ENCODE measurements at regions not wholly inside any gene's neighbourhood (a gene's known extent, or its start where the extent isn't known, plus 50 kb on each side); places are given as distances from the start of the nearest gene placed in this dataset.
"Not testable (repeated sequence)": the region's sequence is repeated elsewhere in the genome, so short reads cannot be mapped to it uniquely, and the experiment has no call there.

- DNase-seq: no peak
Observed at GRCh38 chr7:121521711-121522400, 125.7 kb upstream of the FAM3C start.

- no peak for DNase-seq
Observed at GRCh38 chr7:121520911-121521310, 124.8 kb upstream of the FAM3C start.

GRCh38 chr7:121519548-121520521 is 123.7 kb upstream of the FAM3C start:
- DNase-seq: no peak

- DNase-seq: no peak
Observed at GRCh38 chr7:121517591-121517990, 121.5 kb upstream of the FAM3C start.

GRCh38 chr7:121516821-121517220 is 120.7 kb upstream of the FAM3C start:
- no peak for DNase-seq

- DNase-seq: no peak
Observed at GRCh38 chr7:121515630-121516401, 119.7 kb upstream of the FAM3C start.

GRCh38 chr7:121515229-121515628 is 119.1 kb upstream of the FAM3C start:
- no peak for DNase-seq

GRCh38 chr7:121513105-121513504 is 117.0 kb upstream of the FAM3C start:
- no peak for DNase-seq

GRCh38 chr7:121510858-121511482 is 114.9 kb upstream of the FAM3C start:
- no peak for DNase-seq

- DNase-seq: no peak
Observed at GRCh38 chr7:121510302-121510701, 114.2 kb upstream of the FAM3C start.

GRCh38 chr7:121505540-121506182 is 109.6 kb upstream of the FAM3C start:
- no peak for DNase-seq

- no peak for DNase-seq
Observed at GRCh38 chr7:121505021-121505420, 108.9 kb upstream of the FAM3C start.

GRCh38 chr7:121504482-121504881 is 108.4 kb upstream of the FAM3C start:
- DNase-seq: peak; percentile 37

GRCh38 chr7:121503730-121504129 is 107.6 kb upstream of the FAM3C start:
- no peak for DNase-seq

GRCh38 chr7:121503039-121503438 is 106.9 kb upstream of the FAM3C start:
- DNase-seq: no peak

GRCh38 chr7:121501566-121501965 is 105.5 kb upstream of the FAM3C start:
- no peak for DNase-seq

- DNase-seq: no peak
Observed at GRCh38 chr7:121500360-121501058, 104.4 kb upstream of the FAM3C start.

- DNase-seq: no peak
Observed at GRCh38 chr7:121499624-121500023, 103.5 kb upstream of the FAM3C start.

GRCh38 chr7:121498816-121499215 is 102.7 kb upstream of the FAM3C start:
- no peak for DNase-seq

- not testable (repeated sequence) for DNase-seq
Observed at GRCh38 chr7:121497545-121497944, 101.4 kb upstream of the FAM3C start.

- no peak for DNase-seq
Observed at GRCh38 chr7:121494516-121494915, 98.4 kb upstream of the FAM3C start.

Data from occipital lobe (tissue), 1 donor.